ENCODE measurements at regions not wholly inside any gene's neighbourhood (a gene's known extent, or its start where the extent isn't known, plus 50 kb on each side); places are given as distances from the start of the nearest gene placed in this dataset.

GRCh38 chr12:77189458-77189857, 124.1 kb upstream of the E2F7 start:
- H3K4me3 ChIP-seq (ENCODE audit: insufficient read depth, low read depth, low read length) = no peak overlapping the region
- H3K14ac ChIP-seq (replicated peaks; ENCODE audit: low read depth, low read length) = 0 out of 2 replicates have a peak overlapping the region, but pooled peaks have one; percentile 5
- H2BK5ac ChIP-seq (ENCODE audit: low read depth, low read length, poor library complexity, severe bottlenecking) = no peak overlapping the region
- H3K4me2 ChIP-seq (ENCODE audit: low read depth, low read length) = peak overlapping the region; percentile 83; the same call in 1 of the 2 replicates
- no peak overlapping the region for H3K27ac ChIP-seq (ENCODE audit: insufficient read depth, low read length)
- H3K56ac ChIP-seq (ENCODE audit: extremely low read depth, insufficient read depth, low read length) = no peak overlapping the region
- no peak overlapping the region for H2BK20ac ChIP-seq (ENCODE audit: low read depth, low read length)
- H3K9me3 ChIP-seq (ENCODE audit: control insufficient read depth, insufficient read depth, low read length) = no peaks in the 10 kb centered on the region
- intact Hi-C loops (cut with micrococcal nuclease) (no loop called here), dilution Hi-C loops (cut with HindIII; ENCODE audit: low sequenced_read_pairs, unreplicated experiment) (no loop called here), in situ Hi-C loops (cut with MboI; ENCODE audit: low sequenced_read_pairs) (no loop called here)
- H4K8ac ChIP-seq (ENCODE audit: low read depth in 2 of 2, low read length in 2 of 2) = no peak overlapping the region
- H2BK120ac ChIP-seq (ENCODE audit: low read depth, low read length) = peak overlapping the region; percentile 16; the same call in 1 of the 2 replicates
- peak overlapping the region; percentile 70; the same call in 1 of the 2 replicates for H3K18ac ChIP-seq (ENCODE audit: low read depth, low read length)
- H3K23ac ChIP-seq (ENCODE audit: low read depth, low read length) = no peak overlapping the region
- TF ChIP-seq RAD21 (IDR thresholded peaks at IDR 0.05; ENCODE audit: low read length) (no peak), BHLHE40 (IDR thresholded peaks at IDR 0.05; ENCODE audit: low read depth, low read length) (no peak), CTCF (conservative IDR thresholded peaks at IDR 0.05; ENCODE audit: low read depth, low read length) (no peak), RCOR1 (IDR thresholded peaks at IDR 0.05; ENCODE audit: insufficient replicate concordance, low read length) (no peak), MXI1 (IDR thresholded peaks at IDR 0.05; ENCODE audit: borderline replicate concordance, low read depth, low read length) (no peak), CHD1 (IDR thresholded peaks at IDR 0.05; ENCODE audit: low read depth, low read length) (no peak), FOS (IDR thresholded peaks at IDR 0.05; ENCODE audit: low read depth, low read length) (no peak), MAZ (IDR thresholded peaks at IDR 0.05; ENCODE audit: borderline replicate concordance, low read depth, low read length) (no peak)
- DNase-seq = peak; percentile 80
- H2AFZ ChIP-seq (replicated peaks; ENCODE audit: low read length, poor library complexity) = no peak overlapping the region
- no peaks in the 10 kb centered on the region for H4K20me1 ChIP-seq (ENCODE audit: insufficient read depth, low read length)
- H3K27me3 ChIP-seq (ENCODE audit: control insufficient read depth, insufficient read depth, low read length) = no peaks in the 10 kb centered on the region
- H3K4ac ChIP-seq (ENCODE audit: low read depth, low read length) = no peak overlapping the region
- no TSS peak for BruUV-seq (replicated peaks)
- H3K79me1 ChIP-seq (ENCODE audit: low read depth in 1 of 2, low read length in 2 of 2) = no peaks in the 10 kb centered on the region
- H2AK9ac ChIP-seq (replicated peaks; ENCODE audit: low read depth, low read length, poor library complexity) = no peak overlapping the region
- whole genome bisulfite sequencing, 2 experiments (ENCODE audit: extremely low coverage in 2 of 2, insufficient read length in 1 of 2) = no CpG with 5 or more reads among the region's 5 CpGs
- H3K9me1 ChIP-seq (ENCODE audit: insufficient read depth, low read length) = no peaks in the 10 kb centered on the region
- no peak overlapping the region for H2BK15ac ChIP-seq (ENCODE audit: low read depth, low read length)
- ChIA-PET CTCF (no interaction called here), POLR2A (ENCODE audit: unreplicated experiment) (no interaction called here)
- no peak overlapping the region for H2AK5ac ChIP-seq (ENCODE audit: low read depth, low read length)
- no peaks in the 10 kb centered on the region for H3K36me3 ChIP-seq (ENCODE audit: control insufficient read depth, insufficient read depth, low read length)
- H3K4me1 ChIP-seq (ENCODE audit: control insufficient read depth, insufficient read depth, low read length) = peaks cover 2% of the 10 kb centered on the region; the same call in 1 of the 2 replicates
- H4K5ac ChIP-seq (ENCODE audit: low read depth, low read length) = no peak overlapping the region
- ATAC-seq (ENCODE audit: low read depth) = peak; percentile 61
- H4K91ac ChIP-seq (ENCODE audit: insufficient read depth, low read depth, low read length) = no peak overlapping the region
- no peak overlapping the region for H3K9ac ChIP-seq (ENCODE audit: low read depth, low read length)

All from IMR-90 (cell line).